Transverse colon (tissue), 4 donors: ENCODE measurements at regions not wholly inside any gene's neighbourhood (a gene's known extent, or its start where the extent isn't known, plus 50 kb on each side); places are given as distances from the start of the nearest gene placed in this dataset.

ENCODE experiments used
- CTCF ChIP-seq, 5 experiments: fragments of 200-600 bp in 3 of 5; fragments of 450-650 bp in 2 of 5; sonication (generic) in 3 of 5; IDR thresholded peaks; 1 replicate in 2 of 5; 2 replicates in 3 of 5; pipeline ENCODE4 v1.5.1; 2016 to 2017; ENCODE audit warnings: antibody characterized with exemption in 5 of 5, inconsistent platforms in 3 of 5, mild to moderate bottlenecking in 2 of 5, moderate library complexity in 1 of 5
- EP300 ChIP-seq: sonication (generic); formaldehyde crosslinking; IDR thresholded peaks from one replicate; pipeline ENCODE4 v1.6.1; 2017; ENCODE audit warnings: antibody characterized with exemption, low read depth
- POLR2A ChIP-seq: fragments of 450-650 bp; IDR thresholded peaks from one replicate; pipeline ENCODE4 v1.6.1; 2016; ENCODE audit warnings: antibody characterized with exemption, mild to moderate bottlenecking, moderate library complexity
- POLR2AphosphoS5 ChIP-seq, 3 donors: sonication (generic); formaldehyde crosslinking; IDR thresholded peaks; one replicate each; pipeline ENCODE4 v1.6.1; 2016; ENCODE audit warnings: antibody characterized with exemption in 3 of 3

- TF ChIP-seq POLR2A (no peak), EP300 (no peak), POLR2AphosphoS5 (IDR thresholded peaks at IDR 0.05) (no peak), CTCF (IDR thresholded peaks at IDR 0.05) (no peak)
These were observed 125.2 kb upstream of the RET start for GRCh38 chr10:42951486-42952251.
